IPS-18c (cell line): ENCODE measurements at regions not wholly inside any gene's neighbourhood (a gene's known extent, or its start where the extent isn't known, plus 50 kb on each side); places are given as distances from the start of the nearest gene placed in this dataset.
"Not testable (repeated sequence)": the region's sequence is repeated elsewhere in the genome, so short reads cannot be mapped to it uniquely, and the experiment has no call there.

Experiments used
- H3K4me3 ChIP-seq: 2 replicates; pipeline ENCODE4 v1.7.0; 2013; ENCODE audit warnings: low read depth, mild to moderate bottlenecking, low read length, moderate library complexity; ENCODE audit not compliant: insufficient read depth
- H3K9me3 ChIP-seq: one replicate; pipeline ENCODE4 v1.6.1; 2013; ENCODE audit warnings: mild to moderate bottlenecking, low read length, moderate library complexity; ENCODE audit not compliant: control insufficient read depth, insufficient read depth

DNA sequence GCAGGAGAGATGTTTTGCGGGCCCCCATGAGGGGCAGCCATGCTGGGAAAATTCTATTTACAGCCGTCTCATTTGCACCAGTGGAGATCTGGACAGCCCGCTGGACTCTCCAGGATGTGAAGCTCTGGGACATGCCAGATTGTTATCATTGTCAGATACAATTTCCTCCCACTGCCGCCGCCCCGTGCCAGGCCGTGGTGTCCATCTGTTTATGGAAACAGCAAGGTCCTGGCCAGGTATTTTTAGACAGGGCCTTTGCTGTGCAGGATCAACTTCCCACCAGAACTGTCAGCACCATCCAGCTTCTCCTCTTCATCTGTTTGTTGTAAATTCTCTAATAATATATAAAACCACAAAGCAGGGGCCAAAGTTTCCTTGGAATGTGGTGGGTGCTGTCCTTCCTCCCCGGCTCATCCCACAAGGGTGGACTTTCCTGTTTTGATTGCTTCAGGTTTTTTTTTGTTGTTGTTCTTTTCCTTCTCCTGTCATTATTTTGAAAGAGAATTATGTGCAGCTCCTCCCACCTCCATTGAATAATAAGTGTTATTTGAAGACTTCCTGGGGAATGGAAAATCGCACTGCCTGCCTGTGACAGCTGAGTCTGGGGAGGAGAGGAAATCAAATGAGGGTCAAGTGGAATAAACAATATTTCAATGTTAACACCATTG, 398.1 kb downstream of the TNS1 start:
- Histone ChIP-seq H3K4me3 (no peak overlapping the region), H3K9me3 (no peaks in the 10 kb centered on the region)

DNA sequence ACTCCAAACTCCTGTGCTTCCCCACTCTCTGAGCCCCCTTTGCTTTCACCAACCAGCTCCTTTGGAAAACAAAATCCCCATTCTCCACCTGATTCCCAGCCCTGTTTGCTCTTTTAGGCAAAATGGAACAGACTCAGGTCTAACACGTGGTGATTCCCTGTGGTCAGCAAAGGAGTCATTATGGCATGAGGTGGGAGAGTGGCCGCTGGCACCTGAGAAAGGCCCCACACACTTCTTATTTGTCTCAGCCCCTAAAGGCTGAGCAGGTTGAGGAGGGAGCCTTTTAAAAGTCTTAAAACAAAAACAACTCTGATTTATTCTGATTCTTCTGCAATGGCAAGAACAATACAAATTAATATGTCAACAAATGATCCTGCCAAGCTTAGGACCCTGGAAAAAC, 401.2 kb downstream of the TNS1 start:
- no peak overlapping the region for H3K4me3 ChIP-seq
- H3K9me3 ChIP-seq = no peaks in the 10 kb centered on the region

DNA sequence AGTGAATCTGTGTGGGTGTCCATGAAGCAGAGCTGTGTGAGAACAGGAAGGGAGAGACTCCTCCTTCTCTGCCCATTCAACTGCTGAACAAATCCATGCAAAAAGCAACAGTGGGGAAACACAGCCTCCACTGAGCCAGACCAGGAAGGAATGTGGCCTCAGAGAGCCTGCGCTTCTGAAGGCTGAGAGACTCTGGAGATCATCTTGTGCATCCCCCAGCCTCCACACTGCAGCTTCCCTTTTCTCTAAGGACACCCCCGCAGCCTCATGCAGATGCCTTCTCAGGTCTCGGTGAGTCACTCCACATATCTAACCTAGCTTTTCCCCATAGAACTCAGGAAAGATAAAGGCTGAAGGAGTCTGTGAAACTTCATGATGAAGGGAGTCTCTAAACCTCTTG, 402.9 kb downstream of the TNS1 start:
- H3K4me3 ChIP-seq = no peak overlapping the region

DNA sequence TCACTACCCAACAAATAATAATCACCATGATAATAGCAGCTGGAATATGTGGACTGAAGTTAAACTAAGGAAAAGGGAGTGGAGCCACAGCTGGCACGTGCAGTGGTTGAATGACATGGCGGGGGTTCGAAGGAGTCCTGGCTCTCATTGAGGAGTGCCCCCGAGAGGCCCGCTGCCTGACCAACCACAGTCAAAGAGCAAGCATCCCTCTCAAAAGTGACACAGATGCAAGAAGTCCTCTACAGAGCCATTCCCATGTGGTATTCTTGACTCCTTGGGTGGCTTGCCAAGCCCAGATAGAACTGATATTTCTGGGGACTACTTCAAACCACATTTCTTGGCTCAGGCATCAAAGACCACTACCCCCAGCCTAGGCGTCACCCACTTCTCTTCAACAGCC, 405.1 kb downstream of the TNS1 start:
- H3K4me3 ChIP-seq = no peak overlapping the region
- no peaks in the 10 kb centered on the region for H3K9me3 ChIP-seq

More for the DNA sequence above, 402.9 kb downstream of the TNS1 start:
- no peaks in the 10 kb centered on the region for H3K9me3 ChIP-seq

DNA sequence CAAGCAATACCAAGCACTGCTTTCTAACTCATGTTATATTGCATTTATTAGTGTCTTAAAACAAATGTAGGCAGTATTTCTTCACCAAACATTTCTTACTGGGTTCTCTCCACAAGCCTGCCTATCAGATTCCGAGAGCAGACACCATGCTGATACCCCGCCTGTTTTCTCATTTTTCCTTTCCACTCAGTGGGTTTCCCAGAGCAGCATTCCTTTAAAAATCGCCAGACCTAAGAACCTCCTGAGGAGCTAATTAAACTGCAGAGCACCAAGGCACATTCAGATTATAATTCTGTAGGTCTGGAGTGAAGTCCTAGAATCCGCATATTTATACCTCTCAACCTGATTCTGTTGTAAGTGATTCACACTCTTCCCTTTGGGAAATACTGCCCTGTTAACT, 405.6 kb downstream of the TNS1 start:
- Histone ChIP-seq H3K4me3 (no peak overlapping the region), H3K9me3 (no peaks in the 10 kb centered on the region)

DNA sequence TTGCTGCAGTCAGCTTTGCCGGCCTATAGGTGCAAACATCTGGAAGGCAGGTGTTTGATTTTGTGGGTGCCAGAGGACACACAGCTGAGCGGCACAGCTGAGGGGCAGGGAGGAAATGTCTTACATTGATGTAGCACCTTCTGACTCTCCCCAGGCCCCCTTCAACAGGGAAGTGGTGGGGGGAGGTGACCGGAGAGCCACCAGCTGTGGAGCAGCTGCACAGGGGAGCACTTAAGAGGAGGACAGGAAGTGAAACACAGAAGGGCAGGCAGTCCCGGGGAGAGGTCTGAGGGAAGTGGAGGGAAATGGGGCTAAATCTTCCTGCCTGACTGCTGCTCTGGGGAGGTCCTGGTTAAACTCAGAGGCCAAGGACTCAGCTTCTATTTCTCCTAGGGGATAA, 409.1 kb downstream of the TNS1 start:
- H3K9me3 ChIP-seq = no peaks in the 10 kb centered on the region
- H3K4me3 ChIP-seq = no peak overlapping the region

DNA sequence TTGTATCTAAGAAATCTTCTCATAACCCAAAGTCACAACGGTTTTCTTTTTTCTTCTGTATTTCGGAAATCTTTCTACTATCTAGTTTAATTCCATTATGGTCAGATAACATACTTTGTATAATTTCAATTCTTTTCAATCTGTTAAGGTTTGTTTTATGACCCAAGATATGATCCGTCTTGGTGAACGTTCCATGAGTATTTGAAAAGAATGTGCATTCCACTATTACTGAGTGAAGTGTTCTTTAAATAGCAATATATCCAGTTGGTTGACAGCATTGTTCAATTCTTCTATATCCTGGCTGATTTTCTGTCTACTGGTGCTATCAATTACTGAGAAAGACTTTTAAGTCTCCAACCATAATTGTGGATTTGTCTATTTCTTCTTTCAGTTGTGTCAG, 414.5 kb downstream of the TNS1 start:
- Histone ChIP-seq H3K9me3 (peaks cover 2% of the 10 kb centered on the region), H3K4me3 (no peak overlapping the region)

DNA sequence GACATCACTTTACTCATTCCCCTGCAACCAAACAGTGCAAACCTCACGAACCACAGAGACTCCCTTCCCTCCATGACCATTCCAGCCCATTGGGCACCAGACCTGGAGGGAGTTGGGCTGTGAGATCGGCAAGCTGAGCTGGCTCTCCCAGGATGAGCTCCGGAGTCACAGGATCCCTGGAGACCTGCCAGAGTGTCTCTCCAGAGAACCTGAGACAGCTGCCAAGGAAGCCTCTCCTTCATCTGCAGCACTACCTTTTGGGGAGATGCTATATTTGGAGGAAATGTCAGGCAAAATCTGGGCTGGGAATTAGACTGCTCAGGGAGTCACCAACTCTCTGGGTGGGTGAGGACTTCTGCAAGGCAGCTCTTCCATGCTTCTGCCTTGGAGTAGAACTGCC, 417.4 kb downstream of the TNS1 start:
- H3K9me3 ChIP-seq = peaks cover 2% of the 10 kb centered on the region
- H3K4me3 ChIP-seq = no peak overlapping the region

DNA sequence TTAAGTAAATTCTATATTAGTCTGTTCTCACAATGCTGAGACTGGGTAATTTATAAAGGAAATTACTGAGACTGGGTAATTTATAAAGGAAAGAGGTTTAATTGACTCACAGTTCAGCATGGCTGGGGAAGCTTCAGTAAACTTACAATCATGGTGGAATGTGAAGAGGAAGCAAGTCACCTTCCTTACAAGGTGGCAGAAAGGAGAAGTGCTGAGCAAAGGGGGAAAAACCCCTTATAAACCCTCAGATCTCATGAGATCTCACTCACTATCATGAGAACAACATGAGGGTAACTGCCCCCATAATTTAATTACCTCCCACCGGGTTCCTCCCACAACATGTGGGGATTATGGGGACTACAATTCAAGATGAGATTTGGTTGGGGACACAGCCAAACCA, 422.4 kb downstream of the TNS1 start:
- H3K9me3 ChIP-seq = not testable (repeated sequence)

DNA sequence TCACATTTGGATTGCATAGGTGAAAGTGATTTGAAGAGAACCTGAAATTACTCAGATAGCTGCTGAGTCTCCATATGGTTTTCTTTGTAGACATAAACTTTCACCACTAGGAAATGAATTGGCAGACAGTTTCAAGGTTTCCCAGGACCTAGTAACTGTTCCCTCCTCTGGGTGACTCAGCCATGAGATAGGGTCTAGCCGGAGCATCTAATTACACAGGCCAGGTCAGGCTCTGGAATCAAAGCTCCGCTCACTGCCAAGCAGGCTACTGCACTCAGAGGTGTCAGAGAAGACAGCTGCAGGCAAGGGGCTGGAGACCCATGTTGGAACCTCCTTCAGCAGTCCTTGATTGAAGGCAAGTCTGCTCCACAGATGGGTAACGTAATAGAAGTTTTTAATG, 429.2 kb downstream of the TNS1 start:
- H3K4me3 ChIP-seq = no peak overlapping the region
- H3K9me3 ChIP-seq = no peaks in the 10 kb centered on the region

More for the DNA sequence above, 422.4 kb downstream of the TNS1 start:
- not testable (repeated sequence) for H3K4me3 ChIP-seq

DNA sequence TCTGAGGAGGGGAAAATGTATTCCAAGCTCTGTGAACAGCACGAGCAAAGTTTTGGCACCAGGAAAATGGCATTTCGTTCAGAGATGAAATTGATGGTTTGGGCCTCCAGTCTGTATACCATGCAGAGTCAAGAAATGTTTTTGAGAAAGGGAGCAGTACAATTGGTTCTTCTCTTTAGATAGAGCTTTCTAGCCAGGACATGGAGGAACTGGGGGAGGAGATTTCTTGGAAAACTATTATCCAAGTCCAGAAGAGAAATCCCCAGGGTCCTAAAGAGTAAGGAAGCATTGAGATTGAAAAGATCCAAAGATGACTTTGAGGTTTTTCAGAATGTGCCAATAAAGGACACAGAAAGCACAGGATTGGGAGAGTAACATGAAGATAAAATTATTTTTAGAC, 432.4 kb downstream of the TNS1 start:
- no peaks in the 10 kb centered on the region for H3K9me3 ChIP-seq
- H3K4me3 ChIP-seq = no peak overlapping the region

DNA sequence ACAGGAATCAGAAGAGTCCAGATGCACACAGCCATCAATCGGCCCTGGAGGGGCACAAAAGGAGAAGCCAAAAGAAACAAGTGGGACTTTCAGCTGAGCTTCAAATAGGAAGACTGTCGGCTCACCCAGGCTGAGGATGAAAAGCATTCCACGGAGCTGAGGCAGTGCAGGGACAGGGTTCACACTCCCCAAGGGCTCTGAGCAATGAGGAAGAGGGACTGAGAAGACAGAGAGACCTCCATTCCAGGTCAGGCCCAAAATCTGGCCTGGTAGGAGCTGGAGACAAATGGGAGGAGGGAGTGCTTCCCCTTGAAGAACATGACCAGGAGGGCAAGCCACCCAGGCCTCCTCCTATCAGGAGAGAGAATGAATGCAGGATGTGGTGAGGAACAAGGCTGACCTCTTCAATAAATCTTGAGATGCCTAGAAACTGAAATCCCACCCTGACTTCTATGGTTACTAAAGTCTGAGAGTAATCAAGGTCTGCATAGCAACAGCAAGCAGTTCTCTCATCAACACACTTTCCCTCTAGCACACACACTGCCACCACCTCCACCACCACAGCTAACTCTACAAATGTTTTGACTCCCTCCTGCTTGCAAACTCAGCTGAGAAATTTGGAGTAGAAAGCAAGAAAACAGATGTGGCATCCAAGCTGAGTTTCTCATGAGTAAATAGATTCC, 434.4 kb downstream of the TNS1 start:
- no peak overlapping the region for H3K4me3 ChIP-seq
- H3K9me3 ChIP-seq = no peaks in the 10 kb centered on the region

DNA sequence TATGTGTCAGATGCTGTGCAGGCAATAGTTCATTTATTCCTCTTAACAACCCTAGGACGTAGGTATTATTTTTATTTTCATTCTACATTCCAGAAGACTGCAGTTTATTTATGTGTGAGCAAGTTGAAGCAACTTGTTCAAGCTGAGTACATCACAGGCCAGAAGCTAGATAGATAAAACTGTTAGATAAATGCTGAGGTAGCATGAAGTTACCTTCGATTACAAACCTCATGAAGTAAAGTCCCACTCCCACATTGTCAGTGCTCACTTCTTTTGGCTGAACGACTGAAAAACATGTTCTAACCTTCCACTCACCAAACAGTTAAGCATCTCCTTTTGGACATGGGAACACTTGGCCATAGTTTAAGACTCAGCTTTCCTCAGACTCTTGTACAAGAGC, 439.2 kb downstream of the TNS1 start:
- H3K9me3 ChIP-seq = no peaks in the 10 kb centered on the region
- H3K4me3 ChIP-seq = no peak overlapping the region

DNA sequence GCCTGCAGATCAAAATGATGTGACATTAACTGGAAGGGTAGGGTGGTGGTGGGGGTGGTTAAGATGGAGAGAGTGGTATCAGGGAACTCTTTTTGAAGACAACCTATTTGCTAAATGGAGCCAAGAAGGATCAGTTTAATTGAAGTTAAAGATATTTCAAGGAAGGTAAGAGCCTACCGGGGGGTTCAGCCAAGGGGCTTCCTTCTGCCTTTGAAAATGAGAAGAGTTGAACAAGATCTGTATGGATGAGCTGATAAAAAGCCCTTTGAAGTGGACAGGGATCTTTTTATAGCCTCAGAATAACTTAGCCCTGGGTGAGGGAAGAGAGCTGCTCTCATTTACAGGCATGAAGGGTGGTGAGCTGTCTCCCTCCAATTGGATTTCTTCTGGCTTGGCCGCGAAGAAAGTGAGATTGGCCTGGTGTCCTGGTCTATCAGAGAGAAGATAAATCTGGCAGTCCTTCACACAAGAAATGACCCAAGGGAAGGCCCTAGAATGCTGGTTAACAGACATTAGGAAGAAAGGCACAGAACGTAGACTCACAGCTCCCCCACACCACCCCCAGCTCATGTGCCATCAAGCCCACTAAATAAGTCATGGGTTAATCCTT, 439.8 kb downstream of the TNS1 start:
- H3K4me3 ChIP-seq = no peak overlapping the region
- H3K9me3 ChIP-seq = no peaks in the 10 kb centered on the region

DNA sequence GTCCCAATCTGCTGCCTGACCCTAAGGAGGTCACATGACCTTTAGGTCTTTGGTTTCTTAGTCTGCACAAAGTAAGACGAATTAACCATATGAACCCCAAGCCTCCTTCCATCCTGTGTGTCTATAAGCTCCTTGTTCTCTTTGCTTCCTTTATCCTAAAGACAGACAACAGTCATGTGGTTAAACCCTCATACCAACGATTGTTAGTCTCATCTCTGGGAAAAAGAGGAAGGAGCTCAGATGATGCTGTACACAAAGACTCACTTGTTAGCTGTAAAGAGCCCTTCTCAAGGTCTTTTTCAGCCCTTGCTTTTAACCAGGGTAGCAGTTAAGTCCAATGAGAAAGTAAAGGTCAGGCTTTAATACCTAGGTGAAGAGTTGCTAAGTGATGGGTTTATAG, 443.7 kb downstream of the TNS1 start:
- H3K9me3 ChIP-seq = no peaks in the 10 kb centered on the region
- no peak overlapping the region for H3K4me3 ChIP-seq

DNA sequence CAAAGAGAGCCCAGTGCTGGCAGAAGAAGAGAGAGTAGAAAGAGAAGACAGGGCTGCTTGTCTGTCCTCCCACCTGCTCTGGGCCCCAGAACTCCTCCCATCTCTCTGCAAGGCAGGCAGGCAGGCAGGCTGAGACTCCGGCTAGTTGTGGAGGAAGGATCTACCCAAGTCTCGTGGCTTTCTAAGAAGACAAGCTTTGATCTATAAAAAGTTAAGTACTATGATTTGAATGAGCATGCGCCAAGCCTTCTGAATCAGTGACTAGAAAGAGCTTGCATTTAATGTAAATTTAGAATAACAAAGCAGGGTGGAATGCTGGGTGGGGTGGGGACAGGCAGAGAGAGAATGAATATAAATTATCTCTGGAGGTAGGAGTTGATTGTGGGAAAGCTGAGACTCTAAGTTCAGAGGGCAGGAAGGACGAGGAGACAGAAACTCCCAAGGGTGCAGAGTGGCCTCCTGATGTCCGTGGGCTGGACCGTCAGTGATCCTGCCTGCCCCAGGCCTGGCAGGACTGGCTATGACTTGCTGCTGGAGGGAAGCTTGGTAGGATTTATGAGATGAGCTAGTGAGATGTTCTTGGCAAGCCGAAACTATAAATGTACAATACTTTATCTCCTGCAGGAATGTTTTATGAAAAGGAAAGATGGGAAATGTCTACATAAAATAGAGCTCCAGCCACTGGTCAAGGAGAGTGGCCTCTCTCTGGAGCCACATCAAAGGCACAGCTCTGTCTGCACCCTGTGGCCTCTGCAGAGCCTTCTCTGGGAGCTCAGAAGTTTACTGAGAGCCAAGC, 447.5 kb downstream of the TNS1 start:
- peak overlapping the region; percentile 2; the same call in 1 of the 2 replicates for H3K4me3 ChIP-seq

DNA sequence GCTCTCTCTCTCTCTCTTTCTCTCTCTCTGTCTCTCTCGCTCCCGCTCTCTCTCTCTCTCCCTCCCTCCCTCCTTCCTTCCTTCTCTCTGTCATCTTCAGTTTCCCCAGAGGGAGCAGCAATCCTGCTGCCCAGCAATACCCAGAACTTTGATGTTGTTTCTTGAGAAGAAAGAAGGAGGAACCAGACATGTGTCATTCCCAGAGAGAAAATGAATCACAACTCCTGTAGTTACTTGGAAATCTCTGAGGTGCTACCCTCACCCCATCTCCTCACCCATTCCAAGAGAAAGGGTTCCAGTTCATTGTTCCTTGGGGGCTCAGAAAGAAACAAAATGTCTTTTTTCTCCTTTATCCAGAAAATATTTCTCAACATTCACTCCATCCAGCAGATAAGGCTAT, 449.1 kb downstream of the TNS1 start:
- no peak overlapping the region for H3K4me3 ChIP-seq
- H3K9me3 ChIP-seq = no peaks in the 10 kb centered on the region

More for the DNA sequence above, 447.5 kb downstream of the TNS1 start:
- H3K9me3 ChIP-seq = no peaks in the 10 kb centered on the region

DNA sequence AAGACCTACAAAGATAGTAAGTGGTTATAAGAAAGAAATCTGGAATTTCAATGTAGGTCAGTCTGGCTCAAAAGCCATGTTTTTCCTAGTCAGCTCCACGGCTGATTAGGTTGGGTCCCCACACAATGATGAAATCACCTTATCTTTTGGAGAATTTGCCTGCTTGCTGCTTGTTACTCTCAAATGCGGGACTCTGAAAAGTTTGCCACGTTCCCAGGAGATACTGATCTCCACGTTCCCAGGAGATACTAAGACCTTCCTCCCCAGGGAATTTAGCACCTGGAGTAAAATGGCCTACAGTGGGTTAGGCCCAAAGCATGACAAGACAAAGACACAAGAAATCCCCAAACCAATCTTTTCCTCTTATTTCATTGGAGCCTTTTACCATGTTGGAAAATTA, 449.6 kb downstream of the TNS1 start:
- Histone ChIP-seq H3K4me3 (no peak overlapping the region; the same call in 1 of the 2 replicates), H3K9me3 (no peaks in the 10 kb centered on the region)
